Heart right ventricle (tissue), 16 donors: ENCODE measurements at regions not wholly inside any gene's neighbourhood (a gene's known extent, or its start where the extent isn't known, plus 50 kb on each side); places are given as distances from the start of the nearest gene placed in this dataset.

Experiments used
- ATAC-seq, 8 donors: fragments of 200-7000 bp; cut with Tn5 transposase; one replicate each; pipeline ENCODE4 v1.9.1; 2020; ENCODE audit warnings: mild to moderate bottlenecking in 8 of 8, moderate library complexity in 8 of 8, moderate number of reproducible peaks in 1 of 8
- DNase-seq, 2 donors: peaks; one replicate each; pipeline ENCODE4 v3.0.0-alpha.2; 2020
- H3K27ac ChIP-seq, 10 donors: fragments of 200-600 bp; sonication (generic) in 2 of 10; one replicate each; pipeline versions ENCODE4 v1.5.0 to v1.8.0; 2020 to 2022; ENCODE audit warnings: mild to moderate bottlenecking in 3 of 10
- H3K27me3 ChIP-seq, 7 donors: fragments of 200-600 bp; one replicate each; pipeline ENCODE4 v1.8.0; 2021 to 2022; ENCODE audit warnings: mild to moderate bottlenecking in 2 of 7
- H3K36me3 ChIP-seq, 9 donors: fragments of 200-600 bp; sonication (generic) in 1 of 9; one replicate each; pipeline versions ENCODE4 v1.5.0 to v1.8.0; 2020 to 2022; ENCODE audit warnings: mild to moderate bottlenecking in 2 of 9
- H3K4me1 ChIP-seq, 9 donors: fragments of 200-600 bp; sonication (generic) in 1 of 9; one replicate each; pipeline versions ENCODE4 v1.5.0 to v1.8.0; 2020 to 2022; ENCODE audit warnings: mild to moderate bottlenecking in 4 of 9
- H3K4me3 ChIP-seq, 10 donors: fragments of 200-600 bp; sonication (generic) in 2 of 10; one replicate each; pipeline versions ENCODE4 v1.5.0 to v1.8.0; 2020 to 2022; ENCODE audit warnings: mild to moderate bottlenecking in 7 of 10, moderate library complexity in 2 of 10
- H3K9me3 ChIP-seq, 11 donors: fragments of 200-600 bp in 10 of 11; sonication (generic) in 2 of 11; one replicate each; pipeline versions ENCODE4 v1.5.0 to v1.8.0; 2013 to 2022; ENCODE audit warnings: mild to moderate bottlenecking in 2 of 11, control low read depth in 1 of 11, moderate library complexity in 1 of 11
- CTCF ChIP-seq, 9 donors: fragments of 200-600 bp; sonication (generic) in 2 of 9; IDR thresholded peaks; one replicate each; pipeline versions ENCODE4 v1.5.0 to v1.8.0; 2021 to 2022; ENCODE audit warnings: antibody characterized with exemption in 9 of 9, mild to moderate bottlenecking in 5 of 9, moderate library complexity in 1 of 9
- WGBS, 2 donors: extraction: QIAGEN DNeasy Blood & Tissue Kit; methylation state at CpG; one replicate each; pipeline ENCODE4 v1.1.7; 2013; ENCODE audit warnings: inconsistent platforms in 1 of 2; 5-methylcytosine and 5-hydroxymethylcytosine counted together
- intact Hi-C, 10 donors: fragments of 100-400 bp; cut with DNase I; formaldehyde crosslinking; loops; one replicate each; pipeline versions ENCODE4 v1.11.1 to v1.14.2; 2022
- donor health status: Arrhythmogenic right ventricular cardiomyopathy.
- donor health status: ischemic (EF 13 %, LVEDD 7.1; RV severe dilation, severe dysfunction).
- donor health status: healthy with polysubstance abuse.
- donor health status: DM: no; HTN: yes; CAD: no.
- donor health status: DM: no; HTN: no; CAD: no.
- donor health status: ischemic (EF 25% LVEDD 6.9; RV normal size, moderate dysfunction).
- donor health status: ischemic (EF 25% LVEDD 5.7; RV mildly dilated, moderate dysfunction).
- donor health status: healthy.
- donor health status: DM: yes; HTN: yes; CAD: no.
- donor health status: Ischemic cardiomyopathy.
- donor health status: ischemic (EF 35%, LVEDD 5.7; RV mildly dilated, moderate dysfunction).
- donor health status: nonischemic (EF 11% LVEDD 7.7; RV severe dilation, severe dysfunction).
- donor health status: DM: yes; HTN: yes; CAD: no.
- donor health status: PGD.
- donor health status: ischemic (EF 29% LVEDD 5.4; RV normal size, mild dysfunction).
- donor health status: nonischemic (EF 23%, LVEDD 6.1; RV moderate dilation, normal function).

GRCh38 chr9:14520341-14520740, 172.9 kb downstream of the ZDHHC21 start:
- Histone ChIP-seq H3K36me3 (no peaks in the 10 kb centered on the region), H3K27ac (no peak overlapping the region), H3K4me1 (no peaks in the 10 kb centered on the region), H3K9me3 (no peaks in the 10 kb centered on the region), H3K27me3 (no peaks in the 10 kb centered on the region), H3K4me3 (no peak overlapping the region)
- DNase-seq (no peak), ATAC-seq (no peak)
- no peak for TF ChIP-seq CTCF (IDR thresholded peaks at IDR 0.05)
- WGBS, 2 donors = 82 to 83% methylated on average over 2 of the region's 2 CpGs
- intact Hi-C loops = no loop called here

- Histone ChIP-seq H3K36me3 (no peaks in the 10 kb centered on the region), H3K27me3 (no peaks in the 10 kb centered on the region), H3K4me3 (no peak overlapping the region), H3K9me3 (no peaks in the 10 kb centered on the region), H3K27ac (no peak overlapping the region), H3K4me1 (no peaks in the 10 kb centered on the region)
- ATAC-seq (no peak), DNase-seq (no peak)
- no peak for TF ChIP-seq CTCF (IDR thresholded peaks at IDR 0.05)
- WGBS, 2 donors = 90 to 95% methylated on average over 4 of the region's 4 CpGs
- intact Hi-C loops = no loop called here
Measured at GRCh38 chr9:14517154-14517906, 175.9 kb downstream of the ZDHHC21 start.

- 87 to 95% methylated on average over 2 of the region's 2 CpGs for WGBS, 2 donors
- DNase-seq (no peak), ATAC-seq (no peak)
- no peaks in the 10 kb centered on the region for H3K36me3 ChIP-seq
- TF ChIP-seq CTCF (IDR thresholded peaks at IDR 0.05) = no peak
- H3K27me3 ChIP-seq = no peaks in the 10 kb centered on the region
- intact Hi-C loops = no loop called here
- no peaks in the 10 kb centered on the region for H3K9me3 ChIP-seq
- H3K4me1 ChIP-seq = no peaks in the 10 kb centered on the region
- no peak overlapping the region for H3K27ac ChIP-seq
- H3K4me3 ChIP-seq = no peak overlapping the region
Measured at GRCh38 chr9:14516656-14517055, 176.6 kb downstream of the ZDHHC21 start.

GRCh38 chr9:14515571-14516198, 177.5 kb downstream of the ZDHHC21 start:
- DNase-seq = no peak
- no peak for ATAC-seq
- TF ChIP-seq CTCF (IDR thresholded peaks at IDR 0.05) = no peak
- no peaks in the 10 kb centered on the region for H3K9me3 ChIP-seq
- no peaks in the 10 kb centered on the region for H3K27me3 ChIP-seq
- no peak overlapping the region for H3K27ac ChIP-seq
- no peak overlapping the region for H3K4me3 ChIP-seq
- 62 to 75% methylated on average over 16 of the region's 16 CpGs for WGBS, 2 donors
- H3K36me3 ChIP-seq = no peaks in the 10 kb centered on the region
- H3K4me1 ChIP-seq = no peaks in the 10 kb centered on the region
- intact Hi-C loops = no loop called here
